ENCODE measurements at regions not wholly inside any gene's neighbourhood (a gene's known extent, or its start where the extent isn't known, plus 50 kb on each side); places are given as distances from the start of the nearest gene placed in this dataset.

GRCh38 chr4:35364321-35364870 lies 879.9 kb downstream of the ARAP2 start:
- no peak for TF ChIP-seq CTCF (IDR thresholded peaks at IDR 0.05 in 4 of 5, conservative IDR thresholded peaks at IDR 0.05 in 1 of 5)
- TF ChIP-seq POLR2A (IDR thresholded peaks at IDR 0.05): no peak
